ENCODE measurements at regions not wholly inside any gene's neighbourhood (a gene's known extent, or its start where the extent isn't known, plus 50 kb on each side); places are given as distances from the start of the nearest gene placed in this dataset.

DNA sequence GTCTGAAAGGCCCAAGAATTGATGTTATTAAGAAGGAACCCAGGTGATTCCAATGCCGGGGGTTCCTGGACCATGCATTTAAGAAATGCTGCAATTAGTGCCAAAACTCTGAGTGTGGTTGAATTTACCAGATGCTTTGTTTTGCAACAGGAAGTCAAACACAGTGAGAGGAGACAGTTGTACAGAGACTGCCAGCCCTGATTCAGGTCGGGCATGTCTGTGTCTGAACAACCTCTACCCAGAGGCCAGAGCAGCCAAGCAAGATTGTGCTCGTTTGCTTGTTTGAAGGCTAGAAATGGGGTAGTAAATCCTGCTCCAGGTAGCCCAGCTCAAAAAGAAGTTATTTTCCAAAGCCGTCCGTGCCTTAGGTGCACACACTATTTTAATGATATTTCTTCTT, 412.4 kb upstream of the ERCC4 start:
- TF ChIP-seq, protein P1, sequence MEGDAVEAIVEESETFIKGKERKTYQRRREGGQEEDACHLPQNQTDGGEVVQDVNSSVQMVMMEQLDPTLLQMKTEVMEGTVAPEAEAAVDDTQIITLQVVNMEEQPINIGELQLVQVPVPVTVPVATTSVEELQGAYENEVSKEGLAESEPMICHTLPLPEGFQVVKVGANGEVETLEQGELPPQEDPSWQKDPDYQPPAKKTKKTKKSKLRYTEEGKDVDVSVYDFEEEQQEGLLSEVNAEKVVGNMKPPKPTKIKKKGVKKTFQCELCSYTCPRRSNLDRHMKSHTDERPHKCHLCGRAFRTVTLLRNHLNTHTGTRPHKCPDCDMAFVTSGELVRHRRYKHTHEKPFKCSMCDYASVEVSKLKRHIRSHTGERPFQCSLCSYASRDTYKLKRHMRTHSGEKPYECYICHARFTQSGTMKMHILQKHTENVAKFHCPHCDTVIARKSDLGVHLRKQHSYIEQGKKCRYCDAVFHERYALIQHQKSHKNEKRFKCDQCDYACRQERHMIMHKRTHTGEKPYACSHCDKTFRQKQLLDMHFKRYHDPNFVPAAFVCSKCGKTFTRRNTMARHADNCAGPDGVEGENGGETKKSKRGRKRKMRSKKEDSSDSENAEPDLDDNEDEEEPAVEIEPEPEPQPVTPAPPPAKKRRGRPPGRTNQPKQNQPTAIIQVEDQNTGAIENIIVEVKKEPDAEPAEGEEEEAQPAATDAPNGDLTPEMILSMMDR (IDR thresholded peaks at IDR 0.05): no peak
- TF ChIP-seq ZFX (IDR thresholded peaks at IDR 0.05; ENCODE audit: borderline replicate concordance): no peak

Data from 22Rv1 (cell line).